Endothelial cell of umbilical vein (primary cell): ENCODE measurements at regions not wholly inside any gene's neighbourhood (a gene's known extent, or its start where the extent isn't known, plus 50 kb on each side); places are given as distances from the start of the nearest gene placed in this dataset.

Experiments
- BruUV-seq: library from RNA; stranded (reverse); fragments of 400-500 nt; replicated peaks from 2 replicates; lab custom pipeline; 2021; lab: Mats Ljungman, UMichigan
- CTCF ChIA-PET: fragments of 300-600, 350-600 bp; sonication (Branson Sonifier 250); formaldehyde crosslinking; loops from one replicate; lab custom pipeline; 2021; ENCODE audit warnings: antibody characterized with exemption, inconsistent platforms; lab: Charles Lee
- POLR2A ChIA-PET: fragments of 300-600, 350-600 bp; sonication (Branson Sonifier 250); formaldehyde crosslinking; loops from one replicate; lab custom pipeline; 2021; ENCODE audit warnings: antibody characterized with exemption, inconsistent platforms; lab: Charles Lee
- DNase-seq: peaks from one replicate; pipeline ENCODE4 v3.0.0-alpha.2; 2011; ENCODE audit warnings: low read depth, low spot score
- FAIRE-seq: peaks from 2 replicates; lab custom pipeline; 2011; peaks lifted over from hg19 to GRCh38; lab: Jason Lieb, UNC
- H2AFZ ChIP-seq: 2 replicates; pipeline ENCODE4 v1.6.0; 2012; ENCODE audit warnings: low read depth, low read length, control low read depth, inconsistent platforms
- H3K27ac ChIP-seq: 2 replicates; pipeline ENCODE4 v1.5.1; 2011; ENCODE audit warnings: low read depth, mild to moderate bottlenecking, control low read depth, low read length, moderate library complexity; ENCODE audit not compliant: insufficient read depth
- H3K27me3 ChIP-seq, 2 experiments: 2 replicates each; pipeline versions ENCODE4 v1.6.0 to v1.6.1; 2011; ENCODE audit warnings: low read length in 2 of 2, mixed read lengths in 1 of 2; ENCODE audit not compliant: control insufficient read depth in 2 of 2, insufficient read depth in 2 of 2
- H3K36me3 ChIP-seq, 2 experiments: 2 replicates in 1 of 2; 3 replicates in 1 of 2; pipeline ENCODE4 v1.5.1; 2011; ENCODE audit warnings: low read length in 2 of 2, mild to moderate bottlenecking in 1 of 2, moderate library complexity in 1 of 2; ENCODE audit not compliant: control insufficient read depth in 2 of 2, insufficient read depth in 2 of 2; ENCODE audit errors: extremely low read depth in 1 of 2
- H3K4me1 ChIP-seq: 3 replicates; pipeline ENCODE4 v1.5.1; 2011; ENCODE audit warnings: mild to moderate bottlenecking, low read length; ENCODE audit not compliant: control insufficient read depth, insufficient read depth; ENCODE audit errors: extremely low read depth
- H3K4me2 ChIP-seq: 2 replicates; pipeline ENCODE4 v1.6.1; 2011; ENCODE audit warnings: low read length, control low read depth, mixed read lengths; ENCODE audit not compliant: insufficient read depth
- H3K4me3 ChIP-seq, 3 experiments: fragments of 200-600 bp in 1 of 3; sonication (generic), shearing (Covaris generic) in 1 of 3; replicated peaks in 1 of 3; 2 replicates each; pipeline ENCODE4 v1.5.1; 2011 to 2016; ENCODE audit warnings: control low read depth in 3 of 3, low read length in 3 of 3, mild to moderate bottlenecking in 2 of 3, inconsistent platforms in 1 of 3, low read depth in 1 of 3, moderate library complexity in 1 of 3; ENCODE audit not compliant: insufficient read depth in 1 of 3
- H3K79me2 ChIP-seq: 2 replicates; pipeline ENCODE4 v1.6.0; 2012; ENCODE audit warnings: low read length, inconsistent platforms; ENCODE audit not compliant: control insufficient read depth, insufficient read depth
- H3K9ac ChIP-seq: replicated peaks from 2 replicates; pipeline ENCODE3; 2011; ENCODE audit warnings: low read length, control low read depth; ENCODE audit not compliant: insufficient read depth; ENCODE audit errors: extremely low read depth
- H3K9me1 ChIP-seq: replicated peaks from 3 replicates; pipeline ENCODE4 v1.6.0; 2011; ENCODE audit warnings: mild to moderate bottlenecking, low read length; ENCODE audit not compliant: control insufficient read depth, insufficient read depth; ENCODE audit errors: extremely low read depth
- H3K9me3 ChIP-seq: replicated peaks from 2 replicates; pipeline ENCODE4 v1.5.1; 2012; ENCODE audit warnings: low read length, inconsistent platforms; ENCODE audit not compliant: control insufficient read depth, insufficient read depth
- H4K20me1 ChIP-seq: replicated peaks from 2 replicates; pipeline ENCODE3; 2011; ENCODE audit warnings: mild to moderate bottlenecking, low read length; ENCODE audit not compliant: control insufficient read depth, insufficient read depth; ENCODE audit errors: extremely low read depth
- EZH2 ChIP-seq: IDR thresholded peaks from 2 replicates; pipeline ENCODE4 v1.6.1; 2012; ENCODE audit warnings: borderline replicate concordance, low read depth, mild to moderate bottlenecking, moderate library complexity, low read length, inconsistent platforms; ENCODE audit not compliant: severe bottlenecking
- FOS ChIP-seq: IDR thresholded peaks from 2 replicates; pipeline ENCODE4 v1.6.1; 2011; ENCODE audit warnings: mild to moderate bottlenecking, low read length, moderate library complexity, borderline replicate concordance; ENCODE audit not compliant: insufficient read depth
- GATA2 ChIP-seq: IDR thresholded peaks from 2 replicates; pipeline ENCODE4 v1.7.0; 2011; ENCODE audit warnings: low read depth, mild to moderate bottlenecking, moderate library complexity, mixed read lengths, low read length; ENCODE audit not compliant: insufficient read length, insufficient read depth
- JUN ChIP-seq: IDR thresholded peaks from 2 replicates; pipeline ENCODE4 v1.6.1; 2011; ENCODE audit warnings: borderline replicate concordance, low read depth; ENCODE audit not compliant: insufficient read length, insufficient read depth
- MAX ChIP-seq: IDR thresholded peaks from 2 replicates; pipeline ENCODE4 v1.6.1; 2011; ENCODE audit not compliant: insufficient read depth, insufficient read length
- MYC ChIP-seq: IDR thresholded peaks from one replicate; pipeline ENCODE4 v1.6.1; 2011; ENCODE audit warnings: mild to moderate bottlenecking, low read depth, low read length
- POLR2A ChIP-seq: IDR thresholded peaks from 2 replicates; pipeline ENCODE4 v1.6.1; 2012; ENCODE audit warnings: low read depth, mild to moderate bottlenecking, control low read depth, low read length
- POLR2AphosphoS5 ChIP-seq: IDR thresholded peaks from 2 replicates; pipeline ENCODE4 v1.6.1; 2012; ENCODE audit warnings: low read depth, mild to moderate bottlenecking, control low read depth, low read length, moderate library complexity; ENCODE audit not compliant: insufficient read depth
- dilution Hi-C: fragments of 300-500 bp; cut with MboI; formaldehyde crosslinking; loops from one replicate; pipeline ENCODE4 v1.15.0; 2019; ENCODE audit warnings: low sequenced_read_pairs; ENCODE audit not compliant: extremely low pct_ligation_motif_present
- intact Hi-C: fragments of 100-400 bp; cut with micrococcal nuclease; formaldehyde crosslinking; loops from one replicate; pipeline ENCODE4 v1.10.0; 2022
- TF ChIP-seq, protein P1 (sequence below), 2 donors: IDR thresholded peaks; 1 replicate in 1 of 2; 2 replicates in 1 of 2; pipeline ENCODE4 v1.5.1; 2011; ENCODE audit warnings: low read length in 2 of 2, mild to moderate bottlenecking in 2 of 2, moderate library complexity in 2 of 2, control low read depth in 1 of 2, inconsistent platforms in 1 of 2, low read depth in 1 of 2; ENCODE audit not compliant: insufficient read depth in 1 of 2; ENCODE audit errors: extremely low read depth in 1 of 2

DNA sequence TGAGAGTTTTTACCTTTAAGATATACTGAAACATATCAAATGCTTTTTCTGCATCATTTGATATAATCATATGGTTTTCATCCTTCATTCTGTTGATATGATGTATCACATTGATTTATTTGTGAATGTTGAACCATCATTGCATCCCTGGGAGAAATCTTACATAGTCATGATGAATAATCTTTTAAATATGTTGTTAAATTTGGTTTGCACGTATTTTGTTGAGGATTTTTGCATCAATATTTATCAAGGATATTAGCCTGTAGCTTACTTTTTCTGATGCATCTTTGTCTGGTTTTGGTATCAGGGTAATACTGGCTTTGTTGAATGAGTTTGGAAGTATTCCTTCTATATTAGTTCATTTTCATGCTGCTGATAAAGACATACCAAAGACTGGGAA lies 541.4 kb downstream of the TLL1 start:
- Histone ChIP-seq H2AFZ (no peak overlapping the region), H3K79me2 (no peaks in the 10 kb centered on the region), H3K4me3 (no peak overlapping the region), H3K9ac (no peak overlapping the region), H3K4me2 (no peak overlapping the region), H3K36me3 (no peaks in the 10 kb centered on the region), H3K9me1 (no peaks in the 10 kb centered on the region), H3K27ac (no peak overlapping the region), H3K4me1 (no peaks in the 10 kb centered on the region), H4K20me1 (no peaks in the 10 kb centered on the region), H3K27me3 (no peaks in the 10 kb centered on the region), H3K9me3 (no peaks in the 10 kb centered on the region)
- dilution Hi-C loops (no loop called here), intact Hi-C loops (no loop called here)
- POLR2A ChIA-PET = no interaction called here
- TF ChIP-seq JUN (no peak), FOS (no peak), GATA2 (no peak), POLR2AphosphoS5 (no peak), EZH2 (no peak), MAX (no peak), POLR2A (no peak), MYC (no peak)
- TF ChIP-seq, protein P1, sequence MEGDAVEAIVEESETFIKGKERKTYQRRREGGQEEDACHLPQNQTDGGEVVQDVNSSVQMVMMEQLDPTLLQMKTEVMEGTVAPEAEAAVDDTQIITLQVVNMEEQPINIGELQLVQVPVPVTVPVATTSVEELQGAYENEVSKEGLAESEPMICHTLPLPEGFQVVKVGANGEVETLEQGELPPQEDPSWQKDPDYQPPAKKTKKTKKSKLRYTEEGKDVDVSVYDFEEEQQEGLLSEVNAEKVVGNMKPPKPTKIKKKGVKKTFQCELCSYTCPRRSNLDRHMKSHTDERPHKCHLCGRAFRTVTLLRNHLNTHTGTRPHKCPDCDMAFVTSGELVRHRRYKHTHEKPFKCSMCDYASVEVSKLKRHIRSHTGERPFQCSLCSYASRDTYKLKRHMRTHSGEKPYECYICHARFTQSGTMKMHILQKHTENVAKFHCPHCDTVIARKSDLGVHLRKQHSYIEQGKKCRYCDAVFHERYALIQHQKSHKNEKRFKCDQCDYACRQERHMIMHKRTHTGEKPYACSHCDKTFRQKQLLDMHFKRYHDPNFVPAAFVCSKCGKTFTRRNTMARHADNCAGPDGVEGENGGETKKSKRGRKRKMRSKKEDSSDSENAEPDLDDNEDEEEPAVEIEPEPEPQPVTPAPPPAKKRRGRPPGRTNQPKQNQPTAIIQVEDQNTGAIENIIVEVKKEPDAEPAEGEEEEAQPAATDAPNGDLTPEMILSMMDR (IDR thresholded peaks at IDR 0.05; ENCODE audit: extremely low read depth in 1 of 2, insufficient read depth in 1 of 2, low read depth in 1 of 2, low read length in 2 of 2) = no peak
- CTCF ChIA-PET = no interaction called here
- FAIRE-seq (no peak), DNase-seq (no peak)
- BruUV-seq = no TSS peak
